Suprapubic skin (tissue), 4 donors: ENCODE measurements at regions not wholly inside any gene's neighbourhood (a gene's known extent, or its start where the extent isn't known, plus 50 kb on each side); places are given as distances from the start of the nearest gene placed in this dataset.

Experiments
- EP300 ChIP-seq: sonication (generic); formaldehyde crosslinking; IDR thresholded peaks from one replicate; pipeline ENCODE4 v1.6.1; 2017; ENCODE audit warnings: antibody characterized with exemption
- POLR2A ChIP-seq, 2 donors: fragments of 450-650 bp; IDR thresholded peaks; one replicate each; pipeline ENCODE4 v1.6.1; 2017; ENCODE audit warnings: antibody characterized with exemption in 2 of 2, mild to moderate bottlenecking in 2 of 2, moderate library complexity in 2 of 2
- POLR2AphosphoS5 ChIP-seq, 3 donors: sonication (generic); formaldehyde crosslinking; IDR thresholded peaks; one replicate each; pipeline ENCODE4 v1.6.1; 2017; ENCODE audit warnings: antibody characterized with exemption in 3 of 3
- TF ChIP-seq, protein P1 (sequence below), 2 donors: fragments of 200-600 bp in 1 of 2; fragments of 450-650 bp in 1 of 2; sonication (generic) in 1 of 2; IDR thresholded peaks; one replicate each; pipeline ENCODE4 v1.5.1; 2016 to 2019; ENCODE audit warnings: antibody characterized with exemption in 2 of 2, mild to moderate bottlenecking in 1 of 2, moderate library complexity in 1 of 2

- TF ChIP-seq, protein P1, sequence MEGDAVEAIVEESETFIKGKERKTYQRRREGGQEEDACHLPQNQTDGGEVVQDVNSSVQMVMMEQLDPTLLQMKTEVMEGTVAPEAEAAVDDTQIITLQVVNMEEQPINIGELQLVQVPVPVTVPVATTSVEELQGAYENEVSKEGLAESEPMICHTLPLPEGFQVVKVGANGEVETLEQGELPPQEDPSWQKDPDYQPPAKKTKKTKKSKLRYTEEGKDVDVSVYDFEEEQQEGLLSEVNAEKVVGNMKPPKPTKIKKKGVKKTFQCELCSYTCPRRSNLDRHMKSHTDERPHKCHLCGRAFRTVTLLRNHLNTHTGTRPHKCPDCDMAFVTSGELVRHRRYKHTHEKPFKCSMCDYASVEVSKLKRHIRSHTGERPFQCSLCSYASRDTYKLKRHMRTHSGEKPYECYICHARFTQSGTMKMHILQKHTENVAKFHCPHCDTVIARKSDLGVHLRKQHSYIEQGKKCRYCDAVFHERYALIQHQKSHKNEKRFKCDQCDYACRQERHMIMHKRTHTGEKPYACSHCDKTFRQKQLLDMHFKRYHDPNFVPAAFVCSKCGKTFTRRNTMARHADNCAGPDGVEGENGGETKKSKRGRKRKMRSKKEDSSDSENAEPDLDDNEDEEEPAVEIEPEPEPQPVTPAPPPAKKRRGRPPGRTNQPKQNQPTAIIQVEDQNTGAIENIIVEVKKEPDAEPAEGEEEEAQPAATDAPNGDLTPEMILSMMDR (IDR thresholded peaks at IDR 0.05) = no peak
- TF ChIP-seq EP300 (no peak), POLR2A (IDR thresholded peaks at IDR 0.05) (no peak), POLR2AphosphoS5 (IDR thresholded peaks at IDR 0.05) (no peak)
These were observed 144.4 kb downstream of the RMI1 start for GRCh38 chr9:84125046-84125445.
